Endodermal cell (in vitro differentiated cells): ENCODE measurements at regions not wholly inside any gene's neighbourhood (a gene's known extent, or its start where the extent isn't known, plus 50 kb on each side); places are given as distances from the start of the nearest gene placed in this dataset.

Source experiments
- DNase-seq: peaks from one replicate; pipeline ENCODE4 v3.0.0-alpha.2; 2017
- H3K27ac ChIP-seq: 2 replicates; pipeline ENCODE4 v1.5.1; 2013; ENCODE audit warnings: mild to moderate bottlenecking, low read depth, low read length, moderate library complexity
- H3K27me3 ChIP-seq: 2 replicates; pipeline ENCODE4 v1.6.1; 2013; ENCODE audit warnings: mild to moderate bottlenecking, low read length, moderate library complexity; ENCODE audit not compliant: insufficient read depth, control insufficient read depth, poor library complexity, severe bottlenecking
- H3K36me3 ChIP-seq: 2 replicates; pipeline ENCODE4 v1.7.0; 2013; ENCODE audit warnings: mild to moderate bottlenecking, low read length, moderate library complexity; ENCODE audit not compliant: control insufficient read depth, insufficient read depth
- H3K4me1 ChIP-seq: one replicate; pipeline ENCODE4 v1.7.0; 2013; ENCODE audit warnings: low read length; ENCODE audit not compliant: control insufficient read depth, insufficient read depth
- H3K4me3 ChIP-seq: 2 replicates; pipeline ENCODE4 v1.5.1; 2013; ENCODE audit warnings: mild to moderate bottlenecking, low read length, moderate library complexity
- H3K9ac ChIP-seq: 2 replicates; pipeline ENCODE4 v1.6.1; 2013; ENCODE audit warnings: mild to moderate bottlenecking, low read length, moderate library complexity; ENCODE audit not compliant: poor library complexity, severe bottlenecking; ENCODE audit errors: extremely low read depth
- H3K9me3 ChIP-seq: 2 replicates; pipeline ENCODE4 v1.6.1; 2013; ENCODE audit warnings: mild to moderate bottlenecking, low read length, moderate library complexity; ENCODE audit not compliant: control insufficient read depth
- H3K27ac Mint-ChIP-seq: 2 replicates; pipeline ENCODE4 v1.8.0; 2020; ENCODE audit warnings: mixed read lengths
- H3K27me3 Mint-ChIP-seq: 2 replicates; pipeline ENCODE4 v1.8.0; 2021; ENCODE audit warnings: mild to moderate bottlenecking, mixed read lengths; ENCODE audit not compliant: insufficient read depth
- H3K36me3 Mint-ChIP-seq: 2 replicates; pipeline ENCODE4 v1.8.0; 2020; ENCODE audit warnings: low read depth, mixed read lengths
- H3K4me1 Mint-ChIP-seq: 2 replicates; pipeline ENCODE4 v1.8.0; 2020; ENCODE audit warnings: mixed read lengths
- H3K4me3 Mint-ChIP-seq: 2 replicates; pipeline ENCODE4 v1.8.0; 2020; ENCODE audit warnings: mild to moderate bottlenecking, moderate library complexity, mixed read lengths
- H3K9me3 Mint-ChIP-seq: 2 replicates; pipeline ENCODE4 v1.8.0; 2020; ENCODE audit warnings: mild to moderate bottlenecking, mixed read lengths
- CTCF ChIP-seq: fragments of 200-600 bp; sonication (generic); conservative IDR thresholded peaks from 2 replicates; pipeline ENCODE4 v1.5.0; 2021; ENCODE audit warnings: antibody characterized with exemption, mild to moderate bottlenecking
- WGBS, 2 experiments: methylation state at CpG; one replicate each; pipeline versions ENCODE4 v1.1.5 to v1.1.7; 2013; ENCODE audit warnings: missing lambda C conversion rate in 2 of 2, mixed read lengths in 1 of 2; ENCODE audit not compliant: insufficient coverage in 1 of 2, insufficient read length in 1 of 2; 5-methylcytosine and 5-hydroxymethylcytosine counted together

- H3K36me3 ChIP-seq = no peaks in the 10 kb centered on the region
- WGBS, 2 experiments = 17 to 39% methylated on average over 1 to 3 of the region's 3 CpGs
- no peaks in the 10 kb centered on the region for H3K9me3 Mint-ChIP-seq
- no peak overlapping the region for H3K4me3 ChIP-seq
- H3K9ac ChIP-seq = no peak overlapping the region
- no peak overlapping the region for H3K27ac Mint-ChIP-seq
- no peaks in the 10 kb centered on the region for H3K4me1 ChIP-seq
- no peak overlapping the region for H3K4me3 Mint-ChIP-seq
- DNase-seq = no peak
- peaks cover under 1% of the 10 kb centered on the region for H3K27me3 Mint-ChIP-seq
- H3K27ac ChIP-seq = no peak overlapping the region
- TF ChIP-seq CTCF = no peak
- no peaks in the 10 kb centered on the region for H3K36me3 Mint-ChIP-seq
- H3K27me3 ChIP-seq = no peaks in the 10 kb centered on the region
- no peaks in the 10 kb centered on the region for H3K9me3 ChIP-seq
- peaks cover 10% of the 10 kb centered on the region for H3K4me1 Mint-ChIP-seq
Observed at GRCh38 chr4:165757451-165757850, 115.6 kb upstream of the TLL1 start.

GRCh38 chr4:165758086-165758485 is 115.0 kb upstream of the TLL1 start:
- Histone ChIP-seq H3K27ac (no peak overlapping the region), H3K9me3 (no peaks in the 10 kb centered on the region), H3K36me3 (no peaks in the 10 kb centered on the region), H3K4me3 (no peak overlapping the region), H3K27me3 (no peaks in the 10 kb centered on the region), H3K4me1 (no peaks in the 10 kb centered on the region), H3K9ac (no peak overlapping the region)
- no peak for TF ChIP-seq CTCF
- Mint-ChIP-seq H3K27me3 (no peaks in the 10 kb centered on the region), H3K4me1 (peaks cover 10% of the 10 kb centered on the region), H3K27ac (no peak overlapping the region), H3K9me3 (no peaks in the 10 kb centered on the region), H3K4me3 (no peak overlapping the region), H3K36me3 (no peaks in the 10 kb centered on the region)
- DNase-seq = no peak
- 86% methylated on average over 2 of the region's 2 CpGs; no CpG with 5 or more reads in 1 of the 2 experiments for WGBS, 2 experiments

- H3K9me3 ChIP-seq = no peaks in the 10 kb centered on the region
- Mint-ChIP-seq H3K27ac (no peak overlapping the region), H3K36me3 (no peaks in the 10 kb centered on the region), H3K4me1 (peaks cover 10% of the 10 kb centered on the region), H3K27me3 (no peaks in the 10 kb centered on the region), H3K9me3 (no peaks in the 10 kb centered on the region), H3K4me3 (no peak overlapping the region)
- H3K9ac ChIP-seq = no peak overlapping the region
- no peaks in the 10 kb centered on the region for H3K4me1 ChIP-seq
- no peak for TF ChIP-seq CTCF
- DNase-seq = peak; percentile 47
- no peaks in the 10 kb centered on the region for H3K27me3 ChIP-seq
- H3K27ac ChIP-seq = no peak overlapping the region
- WGBS, 2 experiments = 94 to 100% methylated on average over 2 to 7 of the region's 7 CpGs
- H3K4me3 ChIP-seq = no peak overlapping the region
- no peaks in the 10 kb centered on the region for H3K36me3 ChIP-seq
Observed at GRCh38 chr4:165760182-165760581, 112.9 kb upstream of the TLL1 start.
